Endothelial cell of umbilical vein (primary cell): ENCODE measurements at regions not wholly inside any gene's neighbourhood (a gene's known extent, or its start where the extent isn't known, plus 50 kb on each side); places are given as distances from the start of the nearest gene placed in this dataset.

ENCODE experiments used
- BruUV-seq: library from RNA; stranded (reverse); fragments of 400-500 nt; replicated peaks from 2 replicates; lab custom pipeline; 2021; lab: Mats Ljungman, UMichigan
- CTCF ChIA-PET: fragments of 300-600, 350-600 bp; sonication (Branson Sonifier 250); formaldehyde crosslinking; loops from one replicate; lab custom pipeline; 2021; ENCODE audit warnings: antibody characterized with exemption, inconsistent platforms; lab: Charles Lee
- POLR2A ChIA-PET: fragments of 300-600, 350-600 bp; sonication (Branson Sonifier 250); formaldehyde crosslinking; loops from one replicate; lab custom pipeline; 2021; ENCODE audit warnings: antibody characterized with exemption, inconsistent platforms; lab: Charles Lee
- DNase-seq: peaks from one replicate; pipeline ENCODE4 v3.0.0-alpha.2; 2011; ENCODE audit warnings: low read depth, low spot score
- FAIRE-seq: peaks from 2 replicates; lab custom pipeline; 2011; peaks lifted over from hg19 to GRCh38; lab: Jason Lieb, UNC
- H2AFZ ChIP-seq: 2 replicates; pipeline ENCODE4 v1.6.0; 2012; ENCODE audit warnings: low read depth, low read length, control low read depth, inconsistent platforms
- H3K27ac ChIP-seq: 2 replicates; pipeline ENCODE4 v1.5.1; 2011; ENCODE audit warnings: low read depth, mild to moderate bottlenecking, control low read depth, low read length, moderate library complexity; ENCODE audit not compliant: insufficient read depth
- H3K27me3 ChIP-seq, 2 experiments: 2 replicates each; pipeline versions ENCODE4 v1.6.0 to v1.6.1; 2011; ENCODE audit warnings: low read length in 2 of 2, mixed read lengths in 1 of 2; ENCODE audit not compliant: control insufficient read depth in 2 of 2, insufficient read depth in 2 of 2
- H3K36me3 ChIP-seq, 2 experiments: 2 replicates in 1 of 2; 3 replicates in 1 of 2; pipeline ENCODE4 v1.5.1; 2011; ENCODE audit warnings: low read length in 2 of 2, mild to moderate bottlenecking in 1 of 2, moderate library complexity in 1 of 2; ENCODE audit not compliant: control insufficient read depth in 2 of 2, insufficient read depth in 2 of 2; ENCODE audit errors: extremely low read depth in 1 of 2
- H3K4me1 ChIP-seq: 3 replicates; pipeline ENCODE4 v1.5.1; 2011; ENCODE audit warnings: mild to moderate bottlenecking, low read length; ENCODE audit not compliant: control insufficient read depth, insufficient read depth; ENCODE audit errors: extremely low read depth
- H3K4me2 ChIP-seq: 2 replicates; pipeline ENCODE4 v1.6.1; 2011; ENCODE audit warnings: low read length, control low read depth, mixed read lengths; ENCODE audit not compliant: insufficient read depth
- H3K4me3 ChIP-seq, 3 experiments: fragments of 200-600 bp in 1 of 3; sonication (generic), shearing (Covaris generic) in 1 of 3; replicated peaks in 1 of 3; 2 replicates each; pipeline ENCODE4 v1.5.1; 2011 to 2016; ENCODE audit warnings: control low read depth in 3 of 3, low read length in 3 of 3, mild to moderate bottlenecking in 2 of 3, inconsistent platforms in 1 of 3, low read depth in 1 of 3, moderate library complexity in 1 of 3; ENCODE audit not compliant: insufficient read depth in 1 of 3
- H3K79me2 ChIP-seq: 2 replicates; pipeline ENCODE4 v1.6.0; 2012; ENCODE audit warnings: low read length, inconsistent platforms; ENCODE audit not compliant: control insufficient read depth, insufficient read depth
- H3K9ac ChIP-seq: replicated peaks from 2 replicates; pipeline ENCODE3; 2011; ENCODE audit warnings: low read length, control low read depth; ENCODE audit not compliant: insufficient read depth; ENCODE audit errors: extremely low read depth
- H3K9me1 ChIP-seq: replicated peaks from 3 replicates; pipeline ENCODE4 v1.6.0; 2011; ENCODE audit warnings: mild to moderate bottlenecking, low read length; ENCODE audit not compliant: control insufficient read depth, insufficient read depth; ENCODE audit errors: extremely low read depth
- H3K9me3 ChIP-seq: replicated peaks from 2 replicates; pipeline ENCODE4 v1.5.1; 2012; ENCODE audit warnings: low read length, inconsistent platforms; ENCODE audit not compliant: control insufficient read depth, insufficient read depth
- H4K20me1 ChIP-seq: replicated peaks from 2 replicates; pipeline ENCODE3; 2011; ENCODE audit warnings: mild to moderate bottlenecking, low read length; ENCODE audit not compliant: control insufficient read depth, insufficient read depth; ENCODE audit errors: extremely low read depth
- CTCF ChIP-seq, 2 donors: IDR thresholded peaks; 1 replicate in 1 of 2; 2 replicates in 1 of 2; pipeline ENCODE4 v1.5.1; 2011; ENCODE audit warnings: low read length in 2 of 2, mild to moderate bottlenecking in 2 of 2, moderate library complexity in 2 of 2, control low read depth in 1 of 2, inconsistent platforms in 1 of 2, low read depth in 1 of 2; ENCODE audit not compliant: insufficient read depth in 1 of 2; ENCODE audit errors: extremely low read depth in 1 of 2
- EZH2 ChIP-seq: IDR thresholded peaks from 2 replicates; pipeline ENCODE4 v1.6.1; 2012; ENCODE audit warnings: borderline replicate concordance, low read depth, mild to moderate bottlenecking, moderate library complexity, low read length, inconsistent platforms; ENCODE audit not compliant: severe bottlenecking
- FOS ChIP-seq: IDR thresholded peaks from 2 replicates; pipeline ENCODE4 v1.6.1; 2011; ENCODE audit warnings: mild to moderate bottlenecking, low read length, moderate library complexity, borderline replicate concordance; ENCODE audit not compliant: insufficient read depth
- GATA2 ChIP-seq: IDR thresholded peaks from 2 replicates; pipeline ENCODE4 v1.7.0; 2011; ENCODE audit warnings: low read depth, mild to moderate bottlenecking, moderate library complexity, mixed read lengths, low read length; ENCODE audit not compliant: insufficient read length, insufficient read depth
- JUN ChIP-seq: IDR thresholded peaks from 2 replicates; pipeline ENCODE4 v1.6.1; 2011; ENCODE audit warnings: borderline replicate concordance, low read depth; ENCODE audit not compliant: insufficient read length, insufficient read depth
- MAX ChIP-seq: IDR thresholded peaks from 2 replicates; pipeline ENCODE4 v1.6.1; 2011; ENCODE audit not compliant: insufficient read depth, insufficient read length
- MYC ChIP-seq: IDR thresholded peaks from one replicate; pipeline ENCODE4 v1.6.1; 2011; ENCODE audit warnings: mild to moderate bottlenecking, low read depth, low read length
- POLR2A ChIP-seq: IDR thresholded peaks from 2 replicates; pipeline ENCODE4 v1.6.1; 2012; ENCODE audit warnings: low read depth, mild to moderate bottlenecking, control low read depth, low read length
- POLR2AphosphoS5 ChIP-seq: IDR thresholded peaks from 2 replicates; pipeline ENCODE4 v1.6.1; 2012; ENCODE audit warnings: low read depth, mild to moderate bottlenecking, control low read depth, low read length, moderate library complexity; ENCODE audit not compliant: insufficient read depth
- dilution Hi-C: fragments of 300-500 bp; cut with MboI; formaldehyde crosslinking; loops from one replicate; pipeline ENCODE4 v1.15.0; 2019; ENCODE audit warnings: low sequenced_read_pairs; ENCODE audit not compliant: extremely low pct_ligation_motif_present
- intact Hi-C: fragments of 100-400 bp; cut with micrococcal nuclease; formaldehyde crosslinking; loops from one replicate; pipeline ENCODE4 v1.10.0; 2022

GRCh38 chr13:37365496-37365895, 233.1 kb downstream of the POSTN start:
- dilution Hi-C loops: no loop called here
- Histone ChIP-seq H3K27me3 (no peaks in the 10 kb centered on the region), H3K27ac (no peak overlapping the region), H3K79me2 (no peaks in the 10 kb centered on the region), H3K4me2 (no peak overlapping the region), H3K4me3 (no peak overlapping the region), H3K4me1 (peaks cover 11% of the 10 kb centered on the region), H3K9ac (no peak overlapping the region), H3K9me3 (no peaks in the 10 kb centered on the region), H3K9me1 (no peaks in the 10 kb centered on the region), H4K20me1 (no peaks in the 10 kb centered on the region), H2AFZ (no peak overlapping the region), H3K36me3 (no peaks in the 10 kb centered on the region)
- no peak for TF ChIP-seq POLR2AphosphoS5
- TF ChIP-seq FOS: no peak
- no peak for TF ChIP-seq POLR2A
- TF ChIP-seq GATA2: no peak
- TF ChIP-seq CTCF (IDR thresholded peaks at IDR 0.05; ENCODE audit: extremely low read depth in 1 of 2, insufficient read depth in 1 of 2, low read depth in 1 of 2, low read length in 2 of 2): no peak
- TF ChIP-seq MYC: no peak
- no peak for TF ChIP-seq MAX
- TF ChIP-seq EZH2: no peak
- no peak for TF ChIP-seq JUN
- DNase-seq (no peak), FAIRE-seq (no peak)
- ChIA-PET POLR2A (no interaction called here), CTCF (no interaction called here)
- intact Hi-C loops: no loop called here
- BruUV-seq: no TSS peak
